Sigmoid colon (tissue), 3 donors: ENCODE measurements at regions not wholly inside any gene's neighbourhood (a gene's known extent, or its start where the extent isn't known, plus 50 kb on each side); places are given as distances from the start of the nearest gene placed in this dataset.

Experiments used
- CTCF ChIP-seq, 4 experiments: fragments of 450-650 bp in 3 of 4; fragments of 200-600 bp in 1 of 4; IDR thresholded peaks; one replicate each; pipeline ENCODE4 v1.5.1; 2016 to 2019; ENCODE audit warnings: antibody characterized with exemption in 4 of 4, mild to moderate bottlenecking in 3 of 4, moderate library complexity in 2 of 4
- POLR2A ChIP-seq, 2 donors: fragments of 450-650 bp; IDR thresholded peaks; one replicate each; pipeline ENCODE4 v1.6.1; 2016; ENCODE audit warnings: antibody characterized with exemption in 2 of 2, mild to moderate bottlenecking in 2 of 2, moderate library complexity in 2 of 2

GRCh38 chr5:124492444-124493224, 253.8 kb downstream of the ZNF608 start:
- TF ChIP-seq CTCF (IDR thresholded peaks at IDR 0.05) (no peak), POLR2A (IDR thresholded peaks at IDR 0.05) (no peak)
